ENCODE measurements at regions not wholly inside any gene's neighbourhood (a gene's known extent, or its start where the extent isn't known, plus 50 kb on each side); places are given as distances from the start of the nearest gene placed in this dataset.
"Not testable (repeated sequence)": the region's sequence is repeated elsewhere in the genome, so short reads cannot be mapped to it uniquely, and the experiment has no call there.

DNA sequence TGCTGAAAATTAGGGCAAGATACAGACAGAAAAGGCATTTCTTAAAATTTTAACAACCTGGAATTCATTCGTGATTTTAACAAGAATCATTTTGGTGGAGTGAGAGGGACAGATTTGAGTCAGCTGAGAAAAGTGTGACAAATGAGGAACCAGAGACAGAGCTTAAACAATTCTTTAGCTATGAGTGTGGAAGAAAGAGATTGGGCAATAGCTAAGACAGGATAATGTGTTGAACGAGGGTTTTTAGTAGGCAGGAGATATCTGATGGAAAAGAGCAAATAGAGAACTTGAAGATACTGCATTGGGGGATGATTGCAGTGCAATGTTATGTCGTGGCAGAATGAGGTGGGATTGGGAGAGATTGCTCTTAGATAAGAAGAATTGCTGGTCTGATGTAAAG is 164.2 kb upstream of the SPRY1 start:
- no peak for ATAC-seq
- no peak overlapping the region for H3K4me3 Mint-ChIP-seq
- DNase-seq (ENCODE audit: low spot score in 2 of 2) = no peak
- no peaks in the 10 kb centered on the region for H3K36me3 Mint-ChIP-seq
- H3K4me1 Mint-ChIP-seq = no peaks in the 10 kb centered on the region
- H3K9me3 Mint-ChIP-seq = no peaks in the 10 kb centered on the region
- H3K27ac Mint-ChIP-seq = no peak overlapping the region

DNA sequence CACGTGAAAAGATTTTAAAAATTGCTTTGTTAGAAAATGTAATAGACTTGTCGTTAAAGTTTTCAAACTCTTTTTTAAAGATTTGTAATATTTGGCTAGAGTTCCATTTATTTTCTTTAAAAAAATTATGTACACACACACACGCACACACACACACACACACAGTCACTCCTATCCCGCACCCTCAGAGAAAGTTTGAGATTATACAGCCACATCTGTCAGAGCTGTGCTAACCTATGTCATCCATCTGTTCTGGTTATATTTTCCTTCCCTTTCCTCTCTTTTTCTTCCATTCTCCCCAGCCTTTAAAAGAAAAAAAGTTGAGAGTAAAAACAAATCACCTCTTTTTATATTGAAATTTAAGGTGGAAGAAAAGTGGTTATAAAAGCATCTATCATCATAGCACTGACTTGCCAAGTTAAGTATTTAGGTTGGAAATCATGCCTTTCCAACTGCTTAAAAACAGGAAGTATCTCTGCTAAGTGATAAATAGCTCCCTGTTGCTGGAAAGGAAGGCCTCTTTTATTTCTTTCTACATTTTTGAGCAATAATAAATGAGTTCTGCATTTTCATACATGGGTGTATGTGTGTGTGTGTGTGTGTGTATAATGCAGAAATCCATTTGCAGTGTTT is 163.3 kb upstream of the SPRY1 start:
- ATAC-seq (no peak), DNase-seq (ENCODE audit: low spot score in 2 of 2) (no peak)
- Mint-ChIP-seq H3K9me3 (no peaks in the 10 kb centered on the region), H3K27ac (no peak overlapping the region), H3K4me1 (no peaks in the 10 kb centered on the region), H3K36me3 (no peaks in the 10 kb centered on the region), H3K4me3 (no peak overlapping the region)

DNA sequence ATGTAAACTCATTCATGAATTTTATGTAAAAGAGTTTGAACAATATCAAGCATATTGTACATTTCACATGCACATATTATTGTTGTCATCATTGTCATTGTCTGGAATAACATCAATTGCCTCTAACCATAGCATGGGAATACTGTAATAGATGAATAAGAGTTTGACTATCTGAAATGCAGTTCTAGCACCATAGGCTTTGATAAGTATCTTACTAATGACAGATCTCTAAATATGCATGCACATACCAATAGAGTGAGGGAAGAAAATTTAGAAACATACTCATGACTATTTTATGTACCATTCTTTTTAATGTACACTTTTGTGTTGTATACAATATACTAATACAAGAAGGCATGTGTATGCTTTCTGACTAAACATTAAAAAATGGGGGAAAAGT is 161.6 kb upstream of the SPRY1 start:
- Mint-ChIP-seq H3K4me3 (no peak overlapping the region), H3K27ac (no peak overlapping the region), H3K9me3 (peaks cover 6% of the 10 kb centered on the region), H3K36me3 (no peaks in the 10 kb centered on the region), H3K4me1 (no peaks in the 10 kb centered on the region)
- DNase-seq (ENCODE audit: low spot score in 2 of 2) (no peak), ATAC-seq (no peak)

DNA sequence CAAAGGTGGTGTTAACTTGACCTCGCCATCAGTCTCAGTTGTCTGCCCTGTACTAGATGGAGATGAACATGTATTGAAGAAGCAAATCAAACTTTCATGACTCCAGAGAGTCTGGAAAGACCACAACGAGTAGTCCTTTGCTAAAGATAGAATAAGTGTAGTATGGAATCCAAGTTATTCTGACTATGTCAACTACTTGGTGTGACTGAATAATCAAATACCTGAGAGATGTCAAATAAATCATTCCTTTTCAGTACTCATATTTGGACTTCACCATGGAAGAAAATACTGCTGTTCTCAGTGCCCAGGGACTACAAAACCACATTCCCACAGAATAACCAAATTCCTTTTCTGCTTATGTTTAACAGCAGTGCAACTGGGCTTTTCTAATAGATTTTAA is 161.2 kb upstream of the SPRY1 start:
- DNase-seq (ENCODE audit: low spot score in 2 of 2) (no peak), ATAC-seq (no peak)
- Mint-ChIP-seq H3K4me1 (no peaks in the 10 kb centered on the region), H3K9me3 (peaks cover 7% of the 10 kb centered on the region), H3K27ac (no peak overlapping the region), H3K36me3 (no peaks in the 10 kb centered on the region), H3K4me3 (no peak overlapping the region)

DNA sequence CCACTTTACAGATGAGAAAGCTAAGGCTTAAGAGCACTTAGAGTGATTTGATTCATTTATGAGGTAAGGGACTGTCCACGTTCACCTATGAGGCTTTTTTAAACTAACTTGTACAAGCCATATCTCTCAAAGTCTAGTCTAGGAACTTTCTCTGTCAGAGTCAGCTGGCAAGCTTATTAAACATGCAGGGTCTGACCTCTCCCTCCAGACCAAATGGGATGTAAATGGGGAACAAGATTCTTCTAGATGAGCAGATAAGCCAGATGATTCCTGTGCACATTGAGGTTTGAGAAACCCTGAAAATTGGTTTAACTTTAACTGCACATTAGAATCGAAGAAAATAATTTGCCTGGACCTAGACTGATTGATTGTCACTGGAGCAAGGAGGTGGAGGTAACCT is 160.0 kb upstream of the SPRY1 start:
- no peaks in the 10 kb centered on the region for H3K36me3 Mint-ChIP-seq
- no peak for DNase-seq (ENCODE audit: low spot score in 2 of 2)
- H3K27ac Mint-ChIP-seq = no peak overlapping the region
- ATAC-seq = no peak
- no peaks in the 10 kb centered on the region for H3K4me1 Mint-ChIP-seq
- H3K4me3 Mint-ChIP-seq = no peak overlapping the region
- peaks cover 8% of the 10 kb centered on the region for H3K9me3 Mint-ChIP-seq

DNA sequence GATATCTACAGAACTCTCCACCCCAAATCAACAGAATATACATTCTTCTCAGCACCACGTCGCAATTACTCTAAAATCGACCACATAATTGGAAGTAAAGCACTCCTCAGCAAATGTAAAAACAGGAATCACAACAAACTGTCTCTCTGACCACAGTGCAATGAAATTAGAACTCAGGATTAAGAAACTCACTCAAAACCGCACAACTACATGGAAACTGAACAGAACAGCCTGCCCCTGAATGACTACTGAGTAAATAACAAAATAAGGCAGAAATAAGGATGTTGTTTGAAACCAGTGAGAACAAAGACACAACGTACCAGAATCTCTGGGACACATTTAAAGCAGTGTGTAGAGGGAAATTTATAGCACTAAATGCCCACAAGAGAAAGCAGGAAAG is 156.3 kb upstream of the SPRY1 start:
- H3K4me3 Mint-ChIP-seq; H3K4me1 Mint-ChIP-seq; H3K36me3 Mint-ChIP-seq; ATAC-seq; DNase-seq (ENCODE audit: low spot score in 2 of 2); H3K27ac Mint-ChIP-seq: not testable (repeated sequence)
- peaks cover 12% of the 10 kb centered on the region for H3K9me3 Mint-ChIP-seq

DNA sequence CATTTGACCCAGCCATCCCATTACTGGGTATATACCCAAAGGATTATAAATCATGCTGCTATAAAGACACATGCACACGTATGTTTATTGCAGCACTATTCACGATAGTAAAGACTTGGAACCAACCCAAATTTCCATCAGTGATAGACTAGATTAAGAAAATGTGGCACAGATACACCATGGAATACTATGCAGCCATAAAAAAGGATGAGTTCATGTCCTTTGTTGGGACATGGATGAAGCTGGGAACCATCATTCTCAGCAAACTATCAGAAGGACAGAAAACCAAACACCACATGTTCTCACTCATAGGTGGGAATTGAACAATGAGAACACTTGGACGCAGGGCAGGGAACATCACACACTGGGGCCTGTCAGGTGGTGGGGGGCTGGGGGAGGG is 153.4 kb upstream of the SPRY1 start:
- H3K9me3 Mint-ChIP-seq = peaks cover 12% of the 10 kb centered on the region
- DNase-seq (ENCODE audit: low spot score in 2 of 2); ATAC-seq: not testable (repeated sequence)

DNA sequence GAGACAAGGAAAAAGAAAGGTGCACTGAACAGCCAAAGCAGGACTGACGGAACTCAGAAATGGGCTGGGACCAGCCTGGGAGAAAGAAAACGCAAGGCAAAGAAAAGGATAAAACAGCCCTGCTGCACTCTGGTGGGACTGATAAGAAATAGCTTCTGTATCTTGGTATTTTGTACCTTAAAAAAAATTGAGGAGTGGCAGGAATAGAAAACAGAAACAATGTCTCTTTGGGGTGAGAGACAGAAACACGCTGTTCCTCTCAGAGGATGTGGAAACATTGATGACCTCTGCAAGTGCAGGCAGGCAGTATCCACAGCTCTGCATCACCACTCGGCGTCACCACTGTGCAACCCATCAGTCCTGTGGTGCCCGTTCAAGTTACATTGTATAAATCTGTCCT is 152.5 kb upstream of the SPRY1 start:
- peaks cover 9% of the 10 kb centered on the region for H3K9me3 Mint-ChIP-seq
- H3K4me1 Mint-ChIP-seq = no peaks in the 10 kb centered on the region
- H3K27ac Mint-ChIP-seq = no peak overlapping the region
- H3K4me3 Mint-ChIP-seq = no peak overlapping the region
- ATAC-seq (no peak), DNase-seq (ENCODE audit: low spot score in 2 of 2) (no peak)
- no peaks in the 10 kb centered on the region for H3K36me3 Mint-ChIP-seq

More for the DNA sequence above, 153.4 kb upstream of the SPRY1 start:
- not testable (repeated sequence) for H3K27ac Mint-ChIP-seq, H3K4me3 Mint-ChIP-seq, H3K4me1 Mint-ChIP-seq, H3K36me3 Mint-ChIP-seq

DNA sequence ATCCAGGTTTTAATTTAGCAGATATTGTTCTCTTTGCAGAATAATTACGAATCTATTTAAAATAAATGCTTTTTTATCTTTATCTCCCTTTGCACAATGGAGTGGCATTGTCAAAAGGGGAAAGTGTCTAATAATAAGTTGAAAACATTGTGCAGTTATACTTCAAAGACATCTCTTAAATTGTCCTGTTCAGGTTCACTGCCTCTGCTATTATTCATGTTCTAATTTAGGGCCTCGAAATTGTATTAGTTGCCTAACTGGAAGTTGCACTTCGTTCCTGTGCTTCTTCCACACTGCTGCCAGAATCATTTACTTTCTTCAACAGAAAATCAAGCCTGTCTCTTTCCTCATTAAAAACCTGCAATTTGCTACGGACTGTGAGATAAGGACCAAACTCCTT is 150.5 kb upstream of the SPRY1 start:
- DNase-seq (ENCODE audit: low spot score in 2 of 2) = no peak
- no peak for ATAC-seq
- Mint-ChIP-seq H3K4me1 (no peaks in the 10 kb centered on the region), H3K27ac (no peak overlapping the region), H3K9me3 (peaks cover 3% of the 10 kb centered on the region), H3K36me3 (no peaks in the 10 kb centered on the region), H3K4me3 (no peak overlapping the region)

DNA sequence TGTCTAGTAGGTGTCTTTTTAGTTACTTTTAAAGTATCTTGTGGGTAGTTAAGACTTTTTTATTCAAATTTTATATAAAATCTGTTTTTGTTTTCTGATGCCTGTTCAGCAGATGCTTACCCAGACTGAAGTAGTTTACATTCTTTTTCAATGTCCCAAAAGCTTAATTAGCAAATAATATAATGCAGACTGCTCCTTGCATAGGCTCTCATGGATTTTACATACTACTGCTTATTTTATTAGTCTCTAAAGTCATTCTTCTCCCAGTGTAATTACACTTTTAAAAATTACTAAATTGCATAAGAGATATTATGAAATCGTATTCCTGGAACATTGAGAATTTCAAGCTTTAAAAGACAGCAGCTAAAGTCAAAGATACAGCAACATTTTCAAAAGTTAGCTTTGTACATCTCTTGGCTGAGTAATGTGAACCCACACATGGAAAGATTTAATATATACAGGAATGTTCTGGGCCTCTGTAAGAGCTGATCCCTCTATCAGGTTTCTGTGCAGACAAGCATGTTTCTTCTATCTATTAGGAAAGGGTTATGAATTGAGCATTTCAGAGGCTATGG is 148.4 kb upstream of the SPRY1 start:
- ATAC-seq (no peak), DNase-seq (ENCODE audit: low spot score in 2 of 2) (no peak)
- H3K36me3 Mint-ChIP-seq = no peaks in the 10 kb centered on the region
- no peak overlapping the region for H3K27ac Mint-ChIP-seq
- H3K9me3 Mint-ChIP-seq = no peaks in the 10 kb centered on the region
- H3K4me1 Mint-ChIP-seq = no peaks in the 10 kb centered on the region
- no peak overlapping the region for H3K4me3 Mint-ChIP-seq

DNA sequence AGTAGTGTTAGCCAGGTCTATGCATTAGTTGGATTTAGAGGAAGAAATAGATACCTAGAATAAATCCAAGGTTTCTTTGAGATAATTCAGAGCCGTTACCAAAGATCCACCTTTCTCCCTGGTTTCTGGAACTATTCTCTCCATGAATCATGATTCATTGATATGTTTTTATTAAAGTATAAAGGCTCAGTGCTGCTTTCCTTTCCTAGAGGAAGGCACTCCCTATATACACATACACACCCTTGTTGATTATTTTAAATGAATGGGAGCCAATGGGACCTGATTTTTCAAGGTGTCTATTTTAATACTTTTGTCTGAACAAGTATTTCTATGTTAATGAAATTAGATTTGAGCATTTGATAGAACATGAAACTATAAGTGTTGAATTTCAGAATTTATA is 146.8 kb upstream of the SPRY1 start:
- H3K4me3 Mint-ChIP-seq = no peak overlapping the region
- no peak for DNase-seq (ENCODE audit: low spot score in 2 of 2)
- no peaks in the 10 kb centered on the region for H3K9me3 Mint-ChIP-seq
- no peaks in the 10 kb centered on the region for H3K36me3 Mint-ChIP-seq
- H3K4me1 Mint-ChIP-seq = no peaks in the 10 kb centered on the region
- no peak overlapping the region for H3K27ac Mint-ChIP-seq
- no peak for ATAC-seq

DNA sequence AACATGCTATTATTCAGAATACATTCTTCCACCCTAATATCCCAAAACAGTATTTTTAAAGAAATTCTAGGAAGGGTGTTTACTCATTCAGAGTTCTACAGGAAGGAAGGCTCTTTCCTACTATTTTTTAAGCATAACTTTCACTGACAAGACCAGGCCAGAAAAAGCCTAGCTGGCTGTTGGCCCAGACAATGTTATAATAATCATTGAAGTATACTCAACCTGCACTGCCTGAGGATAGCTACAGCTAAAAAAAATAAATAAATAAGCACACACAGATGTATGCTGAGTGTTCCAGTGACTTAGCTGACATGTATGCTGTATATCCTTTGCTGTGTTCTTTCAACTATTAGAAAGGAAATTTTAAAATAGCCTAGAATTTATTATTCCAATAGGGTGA is 145.8 kb upstream of the SPRY1 start:
- ATAC-seq (no peak), DNase-seq (ENCODE audit: low spot score in 2 of 2) (no peak)
- Mint-ChIP-seq H3K36me3 (no peaks in the 10 kb centered on the region), H3K4me1 (no peaks in the 10 kb centered on the region), H3K27ac (no peak overlapping the region), H3K9me3 (no peaks in the 10 kb centered on the region), H3K4me3 (no peak overlapping the region)

DNA sequence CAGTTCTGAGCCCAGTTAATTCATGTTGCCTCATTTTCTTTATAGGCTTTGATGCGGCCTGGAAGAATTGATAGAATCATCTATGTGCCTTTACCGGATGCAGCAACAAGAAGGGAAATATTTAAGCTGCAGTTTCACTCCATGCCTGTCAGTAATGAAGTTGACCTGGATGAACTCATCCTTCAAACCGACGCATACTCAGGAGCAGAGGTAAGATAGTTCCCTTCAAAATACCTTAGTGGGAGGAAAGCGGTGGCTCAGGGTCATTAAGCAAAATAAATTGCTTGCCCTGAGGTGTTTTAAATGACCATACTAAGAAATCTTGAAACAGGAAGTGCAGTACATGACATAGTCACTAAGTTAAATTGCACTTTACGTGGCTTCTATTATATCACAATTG is 140.6 kb upstream of the SPRY1 start:
- H3K9me3 Mint-ChIP-seq = no peaks in the 10 kb centered on the region
- no peak overlapping the region for H3K27ac Mint-ChIP-seq
- peaks cover 7% of the 10 kb centered on the region for H3K36me3 Mint-ChIP-seq
- no peak overlapping the region for H3K4me3 Mint-ChIP-seq
- no peak for ATAC-seq
- no peak for DNase-seq (ENCODE audit: low spot score in 2 of 2)
- peaks cover 5% of the 10 kb centered on the region for H3K4me1 Mint-ChIP-seq

DNA sequence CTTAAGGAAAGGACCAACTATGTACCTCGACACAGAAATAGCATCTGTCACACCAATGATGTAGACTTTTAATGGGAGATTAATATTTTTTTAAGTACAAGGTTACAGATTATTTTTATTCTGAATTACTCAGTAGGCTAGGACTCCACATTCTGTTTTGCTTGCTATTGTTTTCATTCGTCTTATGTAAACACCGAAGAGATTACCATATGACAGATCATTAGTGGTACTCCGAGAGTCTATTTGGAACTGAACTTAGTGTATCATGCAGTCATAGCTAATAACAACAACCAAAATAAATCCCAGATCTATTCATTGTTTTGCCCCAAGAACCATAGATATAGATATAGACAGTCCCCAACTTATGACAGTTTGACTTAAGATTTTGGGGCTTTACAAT is 139.7 kb upstream of the SPRY1 start:
- H3K9me3 Mint-ChIP-seq = no peaks in the 10 kb centered on the region
- DNase-seq (ENCODE audit: low spot score in 2 of 2) = no peak
- H3K36me3 Mint-ChIP-seq = peaks cover 7% of the 10 kb centered on the region
- H3K4me3 Mint-ChIP-seq = no peak overlapping the region
- no peak overlapping the region for H3K27ac Mint-ChIP-seq
- ATAC-seq = no peak
- peaks cover 5% of the 10 kb centered on the region for H3K4me1 Mint-ChIP-seq

DNA sequence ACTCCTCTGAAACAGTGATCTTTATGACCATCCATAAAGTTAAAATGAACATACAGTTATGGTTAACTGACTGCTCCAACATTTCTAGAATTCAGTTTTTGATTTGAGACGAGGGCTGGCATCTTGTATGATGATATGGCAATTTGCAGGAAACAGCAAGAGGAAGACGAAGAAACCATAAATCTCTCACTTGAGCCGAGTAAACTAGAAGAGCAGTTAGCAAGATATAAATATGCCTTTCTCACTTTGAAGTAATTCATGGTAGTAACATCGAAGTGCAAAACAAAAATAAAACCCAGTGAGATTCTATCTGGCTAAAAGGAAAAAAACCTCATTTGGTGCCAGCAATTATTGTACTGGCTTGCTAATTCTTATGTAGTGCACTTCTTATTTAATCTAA is 139.0 kb upstream of the SPRY1 start:
- Mint-ChIP-seq H3K36me3 (peaks cover 7% of the 10 kb centered on the region), H3K9me3 (no peaks in the 10 kb centered on the region), H3K4me1 (peaks cover 5% of the 10 kb centered on the region), H3K4me3 (no peak overlapping the region), H3K27ac (no peak overlapping the region)
- ATAC-seq (no peak), DNase-seq (ENCODE audit: low spot score in 2 of 2) (no peak)

DNA sequence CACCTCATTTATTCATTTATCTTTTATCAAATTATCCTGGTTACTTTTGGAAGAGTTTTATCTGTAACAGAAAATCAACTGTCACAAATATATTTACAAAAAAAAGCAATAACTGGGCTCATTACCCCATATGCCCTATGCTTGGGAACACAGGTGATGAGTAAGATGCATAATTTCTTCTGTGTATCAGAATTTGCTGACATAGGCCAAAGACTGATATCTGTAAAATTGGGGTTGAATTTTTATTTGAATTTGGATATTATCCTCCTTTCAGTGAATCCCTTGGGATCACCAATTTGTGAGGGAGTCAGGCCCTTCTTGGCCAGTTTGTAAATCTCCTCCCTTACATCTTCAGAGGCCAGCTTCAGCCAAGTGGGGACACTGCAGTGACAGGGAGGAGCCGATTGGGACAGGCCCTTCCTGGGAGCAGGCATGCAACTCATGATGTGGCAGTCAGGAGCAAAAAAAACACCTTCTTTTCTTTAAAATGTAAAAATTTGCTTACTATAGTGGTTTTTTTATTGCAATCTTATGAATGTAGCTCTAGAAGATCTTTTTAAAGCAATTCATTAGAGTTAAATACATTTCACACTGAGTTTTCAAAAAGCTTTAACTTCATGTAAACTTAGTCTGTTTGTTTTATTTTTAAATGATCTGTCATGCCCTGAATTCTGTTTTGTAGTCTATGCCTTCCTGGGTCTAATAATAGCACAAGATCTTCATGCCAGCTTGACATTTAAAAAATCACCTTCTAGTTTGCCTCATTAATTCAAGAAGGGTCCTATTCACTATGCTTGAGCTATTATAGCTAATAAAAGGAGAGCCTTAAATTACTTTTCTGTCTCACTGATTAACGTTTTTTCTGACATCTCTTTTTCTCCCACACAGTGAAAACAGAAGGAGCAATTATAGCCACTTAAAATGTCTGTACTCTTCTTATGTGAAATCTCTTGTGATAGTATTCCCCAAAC is 136.6 kb upstream of the SPRY1 start:
- no peak overlapping the region for H3K4me3 Mint-ChIP-seq
- no peak overlapping the region for H3K27ac Mint-ChIP-seq
- peaks cover 5% of the 10 kb centered on the region for H3K4me1 Mint-ChIP-seq
- peaks cover 7% of the 10 kb centered on the region for H3K36me3 Mint-ChIP-seq
- no peak for ATAC-seq
- no peaks in the 10 kb centered on the region for H3K9me3 Mint-ChIP-seq
- DNase-seq (ENCODE audit: low spot score in 2 of 2) = no peak
